Breast epithelium (tissue), 4 donors: ENCODE measurements at regions not wholly inside any gene's neighbourhood (a gene's known extent, or its start where the extent isn't known, plus 50 kb on each side); places are given as distances from the start of the nearest gene placed in this dataset.
"Not testable (repeated sequence)": the region's sequence is repeated elsewhere in the genome, so short reads cannot be mapped to it uniquely, and the experiment has no call there.

ENCODE experiments used
- DNase-seq, 2 donors: peaks; one replicate each; pipeline ENCODE4 v3.0.0-alpha.2; 2019; ENCODE audit warnings: low spot score in 2 of 2
- H3K27ac ChIP-seq, 2 donors: fragments of 200-600 bp; sonication (generic) in 1 of 2; one replicate each; pipeline ENCODE4 v1.5.1; 2016 to 2019; ENCODE audit warnings: mild to moderate bottlenecking in 1 of 2
- H3K27me3 ChIP-seq, 2 donors: fragments of 200-600 bp; sonication (generic) in 1 of 2; one replicate each; pipeline versions ENCODE4 v1.5.1 to v1.6.0; 2017 to 2019; ENCODE audit warnings: control low read depth in 1 of 2, mild to moderate bottlenecking in 1 of 2
- H3K36me3 ChIP-seq: fragments of 200-600 bp; one replicate; pipeline ENCODE4 v1.5.1; 2019
- H3K4me1 ChIP-seq, 2 donors: fragments of 200-600 bp; sonication (generic); one replicate each; pipeline ENCODE4 v1.5.1; 2016 to 2019; ENCODE audit warnings: control low read depth in 1 of 2
- H3K4me3 ChIP-seq, 3 donors: fragments of 200-600 bp; sonication (generic); 1 replicate in 2 of 3; 2 replicates in 1 of 3; pipeline ENCODE4 v1.5.1; 2016 to 2019; ENCODE audit warnings: mild to moderate bottlenecking in 3 of 3, moderate library complexity in 2 of 3
- H3K9me3 ChIP-seq, 2 donors: fragments of 200-600 bp; sonication (generic) in 1 of 2; one replicate each; pipeline ENCODE4 v1.5.1; 2016 to 2019; ENCODE audit warnings: control low read depth in 1 of 2
- POLR2A ChIP-seq: fragments of 450-650 bp; IDR thresholded peaks from one replicate; pipeline ENCODE4 v1.6.1; 2016; ENCODE audit warnings: antibody characterized with exemption, mild to moderate bottlenecking, moderate library complexity
- POLR2AphosphoS5 ChIP-seq, 3 donors: sonication (generic); formaldehyde crosslinking; IDR thresholded peaks; one replicate each; pipeline ENCODE4 v1.6.1; 2017; ENCODE audit warnings: antibody characterized with exemption in 3 of 3
- intact Hi-C: fragments of 100-400 bp; cut with DNase I; formaldehyde crosslinking; loops from one replicate; pipeline ENCODE4 v1.15.1; 2023; ENCODE audit warnings: low total_unique reads
- TF ChIP-seq, protein P1 (sequence below), 3 donors: fragments of 450-650 bp; IDR thresholded peaks; one replicate each; pipeline ENCODE4 v1.5.1; 2016 to 2017; ENCODE audit warnings: antibody characterized with exemption in 3 of 3, mild to moderate bottlenecking in 3 of 3, moderate library complexity in 3 of 3

DNA sequence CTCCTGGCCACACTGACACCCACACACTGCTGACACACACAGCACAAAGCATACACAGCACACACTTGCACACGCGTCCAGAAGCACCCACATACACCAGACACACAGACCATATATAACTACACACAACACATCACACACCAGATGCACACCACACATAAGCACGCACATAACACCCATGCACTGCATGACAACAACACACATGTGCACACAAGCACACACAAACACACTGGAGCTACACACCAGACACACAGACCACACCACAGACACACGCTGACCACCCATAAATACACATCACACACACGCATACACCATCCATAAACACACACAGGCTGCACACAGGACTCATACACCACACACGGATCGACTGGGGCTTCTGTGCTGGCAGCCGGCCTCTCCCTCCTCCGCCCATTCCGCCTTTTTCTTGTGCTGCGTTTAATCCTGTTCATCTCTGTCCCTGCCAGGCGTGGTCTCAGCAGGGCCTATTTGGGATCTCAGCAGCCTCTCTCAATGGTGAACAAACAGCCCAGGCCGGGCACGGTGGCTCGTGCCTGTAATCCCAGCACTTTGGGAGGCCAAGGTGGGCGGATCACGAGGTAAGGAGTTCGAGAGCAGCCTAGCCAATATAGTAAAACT lies 396.9 kb upstream of the MYT1L start:
- DNase-seq = no peak
- TF ChIP-seq, protein P1, sequence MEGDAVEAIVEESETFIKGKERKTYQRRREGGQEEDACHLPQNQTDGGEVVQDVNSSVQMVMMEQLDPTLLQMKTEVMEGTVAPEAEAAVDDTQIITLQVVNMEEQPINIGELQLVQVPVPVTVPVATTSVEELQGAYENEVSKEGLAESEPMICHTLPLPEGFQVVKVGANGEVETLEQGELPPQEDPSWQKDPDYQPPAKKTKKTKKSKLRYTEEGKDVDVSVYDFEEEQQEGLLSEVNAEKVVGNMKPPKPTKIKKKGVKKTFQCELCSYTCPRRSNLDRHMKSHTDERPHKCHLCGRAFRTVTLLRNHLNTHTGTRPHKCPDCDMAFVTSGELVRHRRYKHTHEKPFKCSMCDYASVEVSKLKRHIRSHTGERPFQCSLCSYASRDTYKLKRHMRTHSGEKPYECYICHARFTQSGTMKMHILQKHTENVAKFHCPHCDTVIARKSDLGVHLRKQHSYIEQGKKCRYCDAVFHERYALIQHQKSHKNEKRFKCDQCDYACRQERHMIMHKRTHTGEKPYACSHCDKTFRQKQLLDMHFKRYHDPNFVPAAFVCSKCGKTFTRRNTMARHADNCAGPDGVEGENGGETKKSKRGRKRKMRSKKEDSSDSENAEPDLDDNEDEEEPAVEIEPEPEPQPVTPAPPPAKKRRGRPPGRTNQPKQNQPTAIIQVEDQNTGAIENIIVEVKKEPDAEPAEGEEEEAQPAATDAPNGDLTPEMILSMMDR (IDR thresholded peaks at IDR 0.05) = no peak
- no peak for TF ChIP-seq POLR2AphosphoS5 (IDR thresholded peaks at IDR 0.05)
- TF ChIP-seq POLR2A = no peak
- H3K27ac ChIP-seq = no peak overlapping the region
- no peak overlapping the region for H3K4me3 ChIP-seq
- intact Hi-C loops = no loop called here
- no peaks in the 10 kb centered on the region for H3K9me3 ChIP-seq
- no peaks in the 10 kb centered on the region for H3K36me3 ChIP-seq
- H3K27me3 ChIP-seq = peaks cover 0 to 4% of the 10 kb centered on the region in 2 donors
- H3K4me1 ChIP-seq = no peaks in the 10 kb centered on the region

DNA sequence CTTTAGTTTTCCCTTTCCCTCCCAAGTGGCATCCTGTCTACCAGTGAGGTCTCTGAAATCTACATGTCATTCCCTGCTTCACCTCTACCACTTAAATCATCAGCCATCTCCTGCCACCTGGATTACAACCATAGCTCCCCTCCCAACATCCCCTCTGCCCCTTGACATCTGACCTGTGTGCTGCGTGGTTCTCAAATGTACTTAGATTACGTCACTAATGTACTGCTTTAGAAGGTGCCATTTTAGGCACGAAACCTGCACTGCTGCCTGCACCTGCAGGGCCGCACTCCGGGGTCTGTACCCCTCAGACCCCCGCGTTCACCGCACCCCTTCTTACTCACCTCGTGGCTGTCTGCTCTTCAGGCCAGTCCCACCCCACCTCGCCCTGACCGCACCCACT lies 395.1 kb upstream of the MYT1L start:
- intact Hi-C loops = no loop called here
- Histone ChIP-seq H3K4me3 (no peak overlapping the region), H3K27ac (no peak overlapping the region), H3K36me3 (no peaks in the 10 kb centered on the region), H3K27me3 (peaks cover 0 to 4% of the 10 kb centered on the region in 2 donors), H3K9me3 (no peaks in the 10 kb centered on the region), H3K4me1 (no peaks in the 10 kb centered on the region)
- TF ChIP-seq POLR2AphosphoS5 (IDR thresholded peaks at IDR 0.05) (no peak), POLR2A (no peak)
- TF ChIP-seq, protein P1 (IDR thresholded peaks at IDR 0.05) = no peak
- DNase-seq = no peak

DNA sequence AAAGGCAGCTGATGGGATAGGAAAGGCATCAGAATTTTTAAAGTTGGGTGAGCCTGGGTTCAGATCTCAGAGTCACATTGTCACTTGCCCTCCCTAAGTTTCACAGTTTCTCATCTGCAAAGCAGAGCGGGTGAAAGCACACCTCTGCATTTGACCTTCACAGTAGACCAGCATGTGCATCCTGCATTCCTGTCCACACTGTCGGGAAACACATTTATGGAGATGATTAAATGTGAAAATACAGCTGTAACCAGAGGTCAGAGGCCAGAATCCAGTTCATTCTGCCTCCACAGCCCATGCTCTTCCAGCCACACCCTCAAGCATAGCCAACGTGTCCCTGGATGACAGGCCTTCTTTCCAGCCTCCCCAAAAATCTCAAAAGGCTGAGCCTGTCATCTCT lies 392.0 kb upstream of the MYT1L start:
- H3K4me3 ChIP-seq = no peak overlapping the region
- no peaks in the 10 kb centered on the region for H3K4me1 ChIP-seq
- no peak for DNase-seq
- intact Hi-C loops = no loop called here
- peaks cover 0 to 4% of the 10 kb centered on the region in 2 donors for H3K27me3 ChIP-seq
- H3K27ac ChIP-seq = no peak overlapping the region
- TF ChIP-seq POLR2AphosphoS5 (IDR thresholded peaks at IDR 0.05) (no peak), POLR2A (no peak)
- TF ChIP-seq, protein P1 (IDR thresholded peaks at IDR 0.05) = no peak
- no peaks in the 10 kb centered on the region for H3K9me3 ChIP-seq
- no peaks in the 10 kb centered on the region for H3K36me3 ChIP-seq

DNA sequence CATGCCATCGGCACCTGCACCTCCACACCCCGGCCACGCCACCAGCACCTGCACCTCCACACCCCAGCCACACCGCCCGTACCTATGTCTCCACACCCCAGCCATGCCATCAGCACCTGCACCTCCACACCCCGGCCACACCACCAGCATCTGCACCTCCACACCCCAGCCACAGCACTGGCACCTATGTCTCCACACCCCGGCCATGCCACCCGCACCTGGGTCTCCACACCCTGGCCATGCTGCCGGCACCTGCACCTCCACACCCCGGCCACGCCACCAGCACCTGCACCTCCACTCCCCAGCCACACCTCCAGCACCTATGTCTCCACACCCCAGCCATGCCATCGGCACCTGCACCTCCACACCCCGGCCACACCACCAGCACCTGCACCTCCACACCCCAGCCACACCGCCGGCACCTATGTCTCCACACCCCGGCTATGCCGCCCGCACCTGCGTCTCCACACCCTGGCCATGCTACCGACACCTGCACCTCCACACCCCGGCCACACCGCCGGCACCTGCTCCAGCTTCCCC lies 390.3 kb upstream of the MYT1L start:
- Histone ChIP-seq H3K27me3 (no peaks in the 10 kb centered on the region), H3K4me1 (no peaks in the 10 kb centered on the region), H3K9me3 (no peaks in the 10 kb centered on the region), H3K4me3 (no peak overlapping the region), H3K27ac (no peak overlapping the region), H3K36me3 (no peaks in the 10 kb centered on the region)
- DNase-seq = no peak
- TF ChIP-seq POLR2A (no peak), POLR2AphosphoS5 (IDR thresholded peaks at IDR 0.05) (no peak)
- TF ChIP-seq, protein P1 (IDR thresholded peaks at IDR 0.05) = no peak
- intact Hi-C loops = no loop called here

DNA sequence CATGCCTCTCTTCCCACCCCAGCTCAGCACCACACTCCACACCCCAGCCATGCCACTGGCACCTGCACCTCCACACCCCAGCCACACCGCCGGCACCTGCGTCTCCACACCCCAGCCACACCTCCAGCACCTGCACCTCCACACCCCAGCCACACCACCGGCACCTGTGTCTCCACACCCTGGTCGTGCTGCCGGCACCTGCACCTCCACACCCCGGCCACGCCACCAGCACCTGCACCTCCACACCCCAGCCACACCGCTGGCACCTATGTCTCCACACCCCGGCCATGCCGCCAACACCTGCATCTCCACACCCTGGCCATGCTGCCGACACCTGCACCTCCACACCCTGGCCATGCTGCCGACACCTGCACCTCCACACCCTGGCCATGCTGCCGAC lies 389.7 kb upstream of the MYT1L start:
- H3K36me3 ChIP-seq, DNase-seq, H3K4me1 ChIP-seq, H3K27ac ChIP-seq, H3K4me3 ChIP-seq, H3K9me3 ChIP-seq, H3K27me3 ChIP-seq, intact Hi-C loops: not testable (repeated sequence)
